ENCODE measurements at regions not wholly inside any gene's neighbourhood (a gene's known extent, or its start where the extent isn't known, plus 50 kb on each side); places are given as distances from the start of the nearest gene placed in this dataset.

GRCh38 chr15:99440551-99441443, 125.0 kb upstream of the MEF2A start:
- Histone ChIP-seq H2AFZ (ENCODE audit: low read depth, low read length) (no peak overlapping the region), H3K36me3 (ENCODE audit: insufficient read depth, low read length) (no peaks in the 10 kb centered on the region), H3K4me3 (ENCODE audit: low read length) (no peak overlapping the region), H3K9me3 (ENCODE audit: low read length) (no peaks in the 10 kb centered on the region), H3K4me1 (ENCODE audit: insufficient read depth, low read length) (peaks cover 4% of the 10 kb centered on the region), H3K27me3 (ENCODE audit: insufficient read depth, low read length) (no peaks in the 10 kb centered on the region)

- Histone ChIP-seq H2AFZ (ENCODE audit: low read depth, low read length) (no peak overlapping the region), H3K36me3 (ENCODE audit: insufficient read depth, low read length) (no peaks in the 10 kb centered on the region), H3K9me3 (ENCODE audit: low read length) (no peaks in the 10 kb centered on the region), H3K4me3 (ENCODE audit: low read length) (no peak overlapping the region), H3K27me3 (ENCODE audit: insufficient read depth, low read length) (no peaks in the 10 kb centered on the region), H3K4me1 (ENCODE audit: insufficient read depth, low read length) (peaks cover 4% of the 10 kb centered on the region)
Measured at GRCh38 chr15:99441444-99441800, 124.4 kb upstream of the MEF2A start.

- Histone ChIP-seq H3K4me3 (ENCODE audit: low read length) (no peak overlapping the region), H2AFZ (ENCODE audit: low read depth, low read length) (no peak overlapping the region), H3K36me3 (ENCODE audit: insufficient read depth, low read length) (no peaks in the 10 kb centered on the region), H3K4me1 (ENCODE audit: insufficient read depth, low read length) (peaks cover 4% of the 10 kb centered on the region), H3K27me3 (ENCODE audit: insufficient read depth, low read length) (no peaks in the 10 kb centered on the region), H3K9me3 (ENCODE audit: low read length) (no peaks in the 10 kb centered on the region)
Measured at GRCh38 chr15:99441871-99442251, 123.9 kb upstream of the MEF2A start.

GRCh38 chr15:99442252-99442897, 123.4 kb upstream of the MEF2A start:
- no peak overlapping the region for H3K4me3 ChIP-seq (ENCODE audit: low read length)
- no peaks in the 10 kb centered on the region for H3K9me3 ChIP-seq (ENCODE audit: low read length)
- H3K4me1 ChIP-seq (ENCODE audit: insufficient read depth, low read length) = peaks cover 4% of the 10 kb centered on the region
- no peaks in the 10 kb centered on the region for H3K27me3 ChIP-seq (ENCODE audit: insufficient read depth, low read length)
- H3K36me3 ChIP-seq (ENCODE audit: insufficient read depth, low read length) = no peaks in the 10 kb centered on the region
- H2AFZ ChIP-seq (ENCODE audit: low read depth, low read length) = no peak overlapping the region

GRCh38 chr15:99443056-99443756, 122.6 kb upstream of the MEF2A start:
- Histone ChIP-seq H3K4me1 (ENCODE audit: insufficient read depth, low read length) (peaks cover 4% of the 10 kb centered on the region), H3K9me3 (ENCODE audit: low read length) (no peaks in the 10 kb centered on the region), H3K4me3 (ENCODE audit: low read length) (no peak overlapping the region), H2AFZ (ENCODE audit: low read depth, low read length) (no peak overlapping the region), H3K27me3 (ENCODE audit: insufficient read depth, low read length) (no peaks in the 10 kb centered on the region), H3K36me3 (ENCODE audit: insufficient read depth, low read length) (no peaks in the 10 kb centered on the region)

GRCh38 chr15:99443768-99444446, 121.9 kb upstream of the MEF2A start:
- Histone ChIP-seq H3K4me3 (ENCODE audit: low read length) (no peak overlapping the region), H2AFZ (ENCODE audit: low read depth, low read length) (no peak overlapping the region), H3K27me3 (ENCODE audit: insufficient read depth, low read length) (no peaks in the 10 kb centered on the region), H3K9me3 (ENCODE audit: low read length) (no peaks in the 10 kb centered on the region), H3K4me1 (ENCODE audit: insufficient read depth, low read length) (no peaks in the 10 kb centered on the region), H3K36me3 (ENCODE audit: insufficient read depth, low read length) (no peaks in the 10 kb centered on the region)

GRCh38 chr15:99445272-99445850, 120.4 kb upstream of the MEF2A start:
- Histone ChIP-seq H3K4me3 (ENCODE audit: low read length) (no peak overlapping the region), H2AFZ (ENCODE audit: low read depth, low read length) (no peak overlapping the region), H3K36me3 (ENCODE audit: insufficient read depth, low read length) (no peaks in the 10 kb centered on the region), H3K9me3 (ENCODE audit: low read length) (no peaks in the 10 kb centered on the region), H3K4me1 (ENCODE audit: insufficient read depth, low read length) (no peaks in the 10 kb centered on the region), H3K27me3 (ENCODE audit: insufficient read depth, low read length) (no peaks in the 10 kb centered on the region)

GRCh38 chr15:99446565-99447496, 119.0 kb upstream of the MEF2A start:
- Histone ChIP-seq H3K36me3 (ENCODE audit: insufficient read depth, low read length) (no peaks in the 10 kb centered on the region), H3K4me1 (ENCODE audit: insufficient read depth, low read length) (no peaks in the 10 kb centered on the region), H3K4me3 (ENCODE audit: low read length) (no peak overlapping the region), H3K27me3 (ENCODE audit: insufficient read depth, low read length) (no peaks in the 10 kb centered on the region), H2AFZ (ENCODE audit: low read depth, low read length) (no peak overlapping the region), H3K9me3 (ENCODE audit: low read length) (no peaks in the 10 kb centered on the region)

GRCh38 chr15:99447497-99448371, 118.0 kb upstream of the MEF2A start:
- Histone ChIP-seq H3K4me1 (ENCODE audit: insufficient read depth, low read length) (no peaks in the 10 kb centered on the region), H3K9me3 (ENCODE audit: low read length) (no peaks in the 10 kb centered on the region), H3K36me3 (ENCODE audit: insufficient read depth, low read length) (no peaks in the 10 kb centered on the region), H3K4me3 (ENCODE audit: low read length) (no peak overlapping the region), H3K27me3 (ENCODE audit: insufficient read depth, low read length) (no peaks in the 10 kb centered on the region), H2AFZ (ENCODE audit: low read depth, low read length) (no peak overlapping the region)

- H2AFZ ChIP-seq (ENCODE audit: low read depth, low read length) = no peak overlapping the region
- H3K4me1 ChIP-seq (ENCODE audit: insufficient read depth, low read length) = peaks cover 1% of the 10 kb centered on the region
- no peak overlapping the region for H3K4me3 ChIP-seq (ENCODE audit: low read length)
- H3K36me3 ChIP-seq (ENCODE audit: insufficient read depth, low read length) = no peaks in the 10 kb centered on the region
- no peaks in the 10 kb centered on the region for H3K9me3 ChIP-seq (ENCODE audit: low read length)
- no peaks in the 10 kb centered on the region for H3K27me3 ChIP-seq (ENCODE audit: insufficient read depth, low read length)
Measured at GRCh38 chr15:99449514-99449913, 116.3 kb upstream of the MEF2A start.

GRCh38 chr15:99450896-99451358, 114.9 kb upstream of the MEF2A start:
- Histone ChIP-seq H3K4me3 (ENCODE audit: low read length) (no peak overlapping the region), H3K4me1 (ENCODE audit: insufficient read depth, low read length) (peaks cover 7% of the 10 kb centered on the region), H2AFZ (ENCODE audit: low read depth, low read length) (no peak overlapping the region), H3K9me3 (ENCODE audit: low read length) (no peaks in the 10 kb centered on the region), H3K27me3 (ENCODE audit: insufficient read depth, low read length) (no peaks in the 10 kb centered on the region), H3K36me3 (ENCODE audit: insufficient read depth, low read length) (no peaks in the 10 kb centered on the region)
